ENCODE measurements at regions not wholly inside any gene's neighbourhood (a gene's known extent, or its start where the extent isn't known, plus 50 kb on each side); places are given as distances from the start of the nearest gene placed in this dataset.

DNA sequence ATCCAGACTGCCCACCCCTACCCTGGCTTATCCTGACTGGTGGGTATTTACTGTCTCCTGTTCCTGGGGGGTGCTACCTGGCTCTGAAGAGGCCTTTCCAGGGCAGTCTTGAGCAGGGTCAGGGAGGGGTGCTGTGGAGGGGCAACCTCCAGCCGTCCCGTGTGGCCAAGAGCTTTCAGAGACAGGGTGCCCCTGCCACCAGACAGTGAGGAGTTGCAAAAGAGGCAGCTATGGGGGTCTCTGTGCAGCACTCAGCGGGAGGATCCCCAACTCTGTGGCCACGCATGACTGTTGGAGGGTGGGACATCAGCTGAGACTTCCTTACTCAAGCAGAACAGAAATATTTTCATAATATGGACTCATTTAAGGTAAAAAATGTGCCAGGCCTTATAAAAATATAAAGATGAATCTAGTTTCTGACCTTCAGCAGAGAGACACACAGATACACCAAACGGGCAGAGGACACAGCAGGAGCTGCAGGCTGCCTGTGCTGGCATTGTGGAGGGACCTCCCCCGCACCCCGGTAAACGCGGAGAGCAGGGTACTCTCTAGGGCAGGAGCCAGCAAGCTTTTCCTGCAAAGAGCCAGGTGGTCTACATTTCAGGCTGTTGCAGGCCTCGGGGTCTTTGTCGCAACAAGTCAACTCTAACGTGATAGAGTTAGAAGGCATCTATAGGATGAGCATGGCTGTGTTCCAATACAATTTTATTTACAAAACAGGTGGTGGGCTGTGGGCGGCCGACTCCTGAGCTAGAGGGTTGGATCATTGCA, 252.6 kb downstream of the RHOU start:
- no peak for DNase-seq

DNA sequence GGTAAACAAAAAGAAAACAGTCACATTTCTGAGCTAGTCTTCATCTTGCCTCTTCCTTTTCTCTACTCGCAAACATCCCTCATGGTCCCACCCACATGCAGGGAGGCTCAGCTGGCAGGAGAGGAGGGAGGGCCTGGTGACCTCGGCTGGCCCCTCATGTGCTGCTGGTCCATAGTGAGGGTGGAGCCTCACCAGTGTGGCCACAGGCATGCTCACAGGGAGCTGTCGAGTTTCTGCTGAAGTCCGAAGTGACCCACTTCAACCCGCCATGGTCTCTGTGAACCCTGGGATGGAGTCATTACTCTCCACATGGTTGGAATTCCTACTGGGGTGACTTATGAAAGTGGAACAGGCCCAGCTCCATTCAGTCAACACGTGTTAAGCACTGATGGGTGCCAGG, 253.4 kb downstream of the RHOU start:
- peak in 2 of 56 donors; percentile 20 to 32 for DNase-seq

DNA sequence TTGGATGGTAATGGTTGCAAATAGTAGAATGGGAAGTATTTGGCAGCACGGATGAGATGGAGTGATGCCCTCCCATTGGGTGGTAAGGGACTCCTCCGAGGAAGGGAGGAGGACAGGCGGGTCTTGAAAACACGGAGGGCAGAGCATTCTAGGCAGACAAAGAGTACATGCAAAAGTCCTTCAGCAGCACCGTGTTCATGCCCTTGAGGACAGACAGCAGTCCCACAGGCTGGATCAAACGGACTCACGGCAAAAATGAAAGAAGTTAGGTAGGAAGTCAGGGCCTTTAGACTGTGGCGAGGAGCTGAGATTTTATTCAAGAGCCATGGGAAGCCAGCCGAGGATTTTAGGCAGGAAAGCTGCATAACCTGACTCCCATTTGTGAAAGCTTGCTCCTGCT, 253.9 kb downstream of the RHOU start:
- no peak for DNase-seq

DNA sequence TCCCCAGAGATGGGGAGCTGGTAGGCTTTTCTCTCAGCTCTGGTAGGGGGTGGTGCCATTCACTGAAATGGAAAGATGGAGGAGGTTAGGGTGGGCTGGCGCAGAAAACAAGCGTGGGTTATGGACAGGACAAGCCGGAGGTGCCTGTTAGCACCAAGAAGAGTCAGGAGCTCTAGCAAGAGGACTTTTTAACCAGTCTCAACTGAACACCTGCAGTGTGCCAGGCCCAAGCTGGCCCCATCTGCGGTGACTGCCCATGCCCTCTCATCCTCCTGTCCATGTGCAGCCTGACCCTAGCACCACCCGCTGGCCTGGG, 254.4 kb downstream of the RHOU start:
- no peak for DNase-seq

DNA sequence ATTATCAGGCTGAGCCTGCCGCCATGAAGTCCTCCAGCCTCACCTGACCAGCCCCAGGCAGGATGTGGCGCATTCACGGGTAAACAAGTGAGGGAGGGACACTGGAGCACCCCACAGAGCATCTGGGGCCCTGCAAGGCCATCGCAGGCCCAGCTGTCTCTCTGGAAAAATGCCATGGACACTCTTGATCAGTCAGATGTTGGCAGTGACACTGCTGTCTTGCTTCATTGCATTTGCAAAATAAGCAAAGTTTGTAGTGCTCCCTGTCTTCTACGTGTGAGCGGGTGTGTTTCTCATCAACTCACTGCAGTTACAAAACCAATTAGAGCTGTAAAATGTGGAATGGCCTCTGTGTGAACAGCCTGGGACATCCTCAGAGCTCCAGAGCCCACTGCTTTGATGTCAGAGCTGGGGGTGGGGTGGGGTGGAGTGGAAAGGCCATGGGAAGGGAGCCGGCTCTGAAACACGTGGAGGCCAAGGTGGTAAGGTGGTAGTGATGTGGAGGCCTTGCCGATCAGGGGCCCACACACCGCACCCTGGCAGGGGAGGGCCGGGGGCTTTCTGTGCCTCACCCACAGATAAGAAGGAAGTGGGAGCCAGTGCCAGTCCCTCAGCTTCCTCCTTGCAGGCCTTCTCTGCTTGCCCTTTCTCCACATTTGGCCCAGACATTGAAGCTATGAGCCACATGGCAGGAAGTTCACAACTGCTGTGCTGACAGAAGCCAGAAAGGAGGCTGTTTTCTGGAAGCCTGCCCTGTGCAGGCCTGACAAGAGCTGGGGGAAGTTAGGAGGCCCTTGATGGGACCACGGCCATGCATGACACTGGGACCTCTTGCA, 254.9 kb downstream of the RHOU start:
- peak in 41 of 56 donors; percentile 18 to 73 (median 47) for DNase-seq

DNA sequence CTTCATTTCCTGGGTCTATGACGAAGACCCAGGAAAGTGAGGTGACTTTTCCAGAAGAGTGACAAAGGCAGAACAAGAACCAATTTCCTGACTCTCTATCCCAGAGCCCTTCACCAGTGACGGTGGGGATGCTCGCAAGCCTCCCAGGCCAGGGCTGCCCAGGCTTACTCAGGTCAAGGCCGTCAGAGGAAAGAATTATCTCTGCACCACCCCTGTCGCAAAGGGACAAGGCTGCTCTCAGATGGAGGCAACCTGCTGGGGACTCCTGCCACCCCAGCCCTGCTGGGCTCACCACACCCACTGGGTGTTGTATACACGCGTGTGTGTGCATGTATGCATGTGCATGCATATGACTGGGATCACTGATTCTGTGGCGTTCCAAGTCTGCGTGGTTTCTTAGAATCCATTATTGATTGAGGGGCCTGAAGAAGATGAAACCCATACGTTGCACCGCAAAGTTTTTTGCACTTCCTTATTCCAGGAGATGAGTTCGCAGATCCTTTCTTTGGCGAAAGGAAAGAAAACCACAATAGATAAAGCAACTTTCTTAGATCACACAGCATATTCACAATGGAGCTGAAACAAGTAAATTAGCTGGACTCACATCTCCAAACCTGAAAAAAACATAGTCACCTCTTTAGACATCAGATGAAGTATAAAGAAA, 255.8 kb downstream of the RHOU start:
- no peak for DNase-seq

DNA sequence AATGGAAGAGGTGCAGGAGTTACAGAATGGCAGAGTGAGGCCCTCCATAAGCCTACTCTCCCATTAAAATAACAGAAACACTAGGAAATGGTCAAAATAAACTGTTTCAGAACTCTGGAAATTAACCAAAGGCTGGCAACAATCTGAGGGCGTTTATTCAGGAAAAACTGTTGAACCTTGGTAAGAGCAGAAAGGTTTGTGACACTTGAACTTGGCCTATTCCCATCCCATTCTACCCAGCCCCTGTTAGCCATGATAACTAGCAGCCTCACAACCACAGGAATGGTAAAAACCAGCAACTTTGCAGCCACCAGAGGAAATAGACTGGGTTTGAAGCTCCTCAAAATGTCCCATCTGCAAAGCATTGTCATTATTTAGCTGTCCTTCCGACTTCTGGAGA, 256.8 kb downstream of the RHOU start:
- no peak for DNase-seq

DNA sequence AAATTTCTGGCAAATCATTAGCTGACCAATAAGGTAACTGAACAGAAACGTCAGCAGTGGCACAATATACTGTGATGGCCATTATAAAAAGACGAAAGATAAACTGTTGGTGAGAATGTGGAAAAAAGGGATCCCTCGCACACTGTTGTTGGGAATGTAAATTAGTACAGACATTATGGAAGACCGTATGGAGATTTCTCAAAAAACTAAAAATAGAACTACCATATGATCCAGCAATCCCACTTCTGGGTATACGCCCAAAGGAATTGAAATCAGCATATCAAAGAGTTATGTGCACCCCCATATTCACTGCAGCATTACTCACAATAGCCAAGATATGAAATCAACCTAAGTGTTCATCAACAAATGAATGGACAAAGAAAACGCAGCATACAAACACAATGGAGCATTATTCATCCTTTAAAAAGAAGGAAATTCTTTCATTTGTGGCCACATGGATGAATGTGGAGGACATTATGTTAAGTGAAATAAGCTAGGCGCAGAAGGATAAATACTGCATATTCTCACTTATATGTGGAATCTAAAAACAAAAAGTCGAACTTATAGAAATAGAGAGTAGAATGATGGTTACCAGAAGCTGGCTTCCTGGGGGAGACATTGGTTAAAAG, 257.7 kb downstream of the RHOU start:
- no peak for DNase-seq

DNA sequence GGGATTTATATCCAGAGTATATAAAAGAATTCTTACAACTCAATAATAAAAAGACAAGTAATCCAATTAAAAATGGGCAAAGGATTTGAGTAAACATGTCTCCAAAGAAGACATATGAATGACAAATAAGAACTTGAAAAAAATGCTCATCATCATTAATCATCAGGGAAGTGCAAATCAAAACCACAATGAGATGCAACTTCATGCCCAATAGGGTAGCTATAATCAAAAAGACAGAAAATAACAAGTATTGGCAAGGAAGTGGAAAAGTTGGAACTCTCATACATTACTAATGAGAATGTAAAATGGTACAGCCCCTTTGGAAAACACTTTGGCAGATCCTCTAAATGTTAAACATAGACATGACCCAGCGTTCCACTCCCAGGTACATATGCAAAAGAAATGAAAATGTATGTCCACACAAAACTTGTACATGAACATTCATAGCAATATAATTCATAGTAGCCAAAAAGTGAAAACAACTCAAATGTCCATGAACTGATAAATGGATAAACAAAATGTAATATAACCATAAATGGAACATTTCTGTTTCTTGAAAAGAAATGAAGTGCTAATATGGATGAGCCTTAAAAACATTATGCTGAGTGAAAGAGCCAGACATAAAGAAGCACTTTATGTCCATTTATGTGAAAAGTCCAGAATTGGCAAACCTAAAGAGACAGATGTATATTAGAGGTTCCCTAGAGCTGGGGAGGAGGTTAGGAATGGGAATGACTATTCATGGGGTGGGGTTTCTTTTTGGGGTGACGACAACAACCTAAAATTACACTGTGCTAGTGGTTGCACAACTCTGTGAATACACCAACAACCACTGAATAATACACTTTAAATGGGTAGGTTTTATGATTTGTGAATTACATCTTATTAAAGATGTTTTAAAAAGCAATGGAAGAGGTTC, 259.7 kb downstream of the RHOU start:
- DNase-seq, result no peak

DNA sequence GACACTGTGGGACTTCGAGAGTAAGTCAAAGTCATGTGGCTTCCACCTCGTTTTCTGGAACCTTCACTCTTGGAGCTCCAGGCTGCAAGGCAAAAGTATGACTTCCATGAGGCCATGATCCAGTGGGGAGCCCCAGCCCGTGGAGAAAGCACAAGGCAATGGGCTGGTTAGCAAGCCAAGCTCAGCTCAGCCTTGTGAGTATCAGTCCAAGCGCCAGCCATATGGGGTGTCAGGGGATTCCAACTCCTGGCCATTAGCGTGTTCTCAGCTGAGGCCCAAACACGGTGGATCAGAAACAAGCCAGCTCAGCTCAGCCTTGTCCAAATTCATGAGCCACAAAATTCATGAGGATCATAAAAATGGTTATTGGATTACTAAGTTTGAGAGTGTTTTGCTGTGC, 261.0 kb downstream of the RHOU start:
- DNase-seq, result no peak

DNA sequence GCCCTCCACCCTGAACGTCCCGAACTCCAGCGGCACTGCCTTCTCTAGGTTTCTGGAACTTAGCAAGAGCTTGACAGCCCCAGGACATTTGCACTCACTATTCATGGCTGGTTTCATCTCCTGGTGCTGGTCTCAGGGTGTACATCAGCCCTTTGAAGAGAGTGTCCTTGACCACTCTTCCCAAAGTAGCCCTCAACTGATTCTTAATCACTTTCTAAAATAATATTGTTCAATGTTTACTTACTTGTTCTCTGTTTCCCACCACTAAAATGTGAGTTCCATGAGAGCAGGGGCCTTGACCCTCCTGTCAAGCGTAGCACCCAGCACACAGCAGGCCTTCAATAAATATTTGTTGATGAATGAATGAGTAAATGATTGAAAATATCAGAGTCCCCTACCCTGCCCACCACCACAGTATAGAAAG, 262.5 kb downstream of the RHOU start:
- DNase-seq, result no peak

DNA sequence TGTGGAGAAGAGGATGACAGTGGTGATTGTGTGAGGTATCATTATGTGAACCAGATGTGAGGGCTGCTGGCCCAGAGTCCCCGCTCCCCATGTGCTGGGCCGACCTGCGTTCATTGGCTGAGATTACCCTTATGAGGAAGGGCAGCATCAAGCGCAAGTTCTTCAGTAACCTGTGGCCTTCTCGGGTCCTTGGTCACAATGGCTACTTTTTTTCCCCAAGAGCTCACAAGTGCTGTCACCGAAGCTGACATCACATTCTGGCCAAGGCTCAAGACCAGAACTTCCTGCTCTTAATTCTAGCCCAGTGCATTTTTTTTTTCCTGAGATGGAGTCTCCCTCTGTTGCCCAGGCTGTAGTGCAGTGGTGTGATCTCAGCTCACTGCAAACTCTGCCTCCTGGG, 262.9 kb downstream of the RHOU start:
- DNase-seq, result no peak

DNA sequence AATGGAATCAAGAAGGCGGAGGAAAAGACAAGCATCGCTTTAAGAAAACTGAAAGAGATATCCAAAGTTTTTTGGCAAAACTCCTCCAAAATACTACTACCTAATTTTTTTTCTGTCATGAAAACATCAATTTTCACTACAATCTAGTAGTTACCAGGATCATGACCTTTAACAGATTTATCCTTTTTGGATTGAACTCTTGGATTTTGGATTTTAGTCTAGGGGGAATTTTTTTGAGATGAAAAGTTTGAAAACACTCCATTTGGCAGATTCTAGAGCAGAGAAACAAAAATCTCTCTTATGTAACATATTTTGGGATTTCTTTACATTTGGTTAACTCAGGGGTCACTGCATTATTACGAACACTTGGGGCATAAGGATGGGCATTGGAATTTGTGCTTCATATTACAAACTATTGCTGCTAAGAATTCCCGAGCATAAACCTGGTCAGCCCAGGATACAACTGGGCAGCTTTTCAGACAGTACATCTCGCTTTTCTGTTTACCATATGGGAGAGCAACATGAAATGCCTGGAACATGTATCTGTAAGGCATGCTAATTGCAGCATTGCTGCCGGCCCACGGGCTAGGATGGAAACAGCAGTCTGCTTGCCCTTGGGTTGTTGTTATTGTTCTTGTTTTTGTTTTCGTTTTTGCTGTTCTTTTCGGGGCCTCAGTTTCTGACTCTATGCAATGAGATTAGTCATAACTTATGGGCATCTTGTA, 264.3 kb downstream of the RHOU start:
- no peak for DNase-seq

DNA sequence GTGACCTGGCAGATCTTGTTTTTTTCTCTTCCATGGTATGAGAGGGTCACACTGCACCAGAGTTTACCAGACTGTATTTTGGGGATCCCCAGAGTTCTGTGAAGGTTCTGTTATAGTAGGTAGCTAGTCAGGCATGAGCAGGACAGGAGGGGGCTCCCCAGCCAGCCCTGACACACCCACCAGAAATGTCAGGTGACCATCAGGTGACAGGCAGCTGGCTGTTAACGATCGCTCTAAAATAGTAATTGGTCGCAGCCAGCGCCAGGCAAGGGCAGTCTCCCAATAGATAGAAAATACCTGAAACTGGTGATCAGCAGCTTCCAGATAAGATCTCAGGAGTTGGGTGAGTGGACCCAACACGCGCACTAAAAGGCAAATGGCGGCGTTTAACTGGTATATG, 264.9 kb downstream of the RHOU start:
- no peak for DNase-seq

DNA sequence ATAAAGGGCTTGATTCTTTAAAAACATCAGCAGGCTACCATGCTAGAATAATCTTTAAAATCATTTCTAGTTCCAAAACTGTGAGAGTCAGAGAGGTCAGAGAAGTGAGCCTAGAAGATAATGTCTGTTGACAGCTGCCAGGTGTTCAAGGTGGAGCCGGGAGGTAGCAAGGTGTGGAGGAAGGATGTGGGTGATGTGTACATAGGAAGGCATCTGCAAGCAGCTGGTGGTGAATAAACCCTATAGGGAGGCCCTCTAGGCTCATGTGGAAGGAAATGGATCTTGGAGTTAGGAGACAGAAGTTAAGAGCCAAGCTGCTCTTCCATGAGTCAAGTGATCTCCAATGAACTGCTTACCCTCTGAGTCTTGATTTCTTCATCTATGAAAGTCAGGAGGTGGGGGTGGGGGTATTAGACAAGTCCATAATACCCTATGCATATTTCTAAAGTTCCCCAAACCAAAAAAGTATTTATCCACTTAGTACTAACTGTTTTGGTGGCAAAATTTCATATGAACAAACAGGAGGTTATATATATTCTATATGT, 266.3 kb downstream of the RHOU start:
- DNase-seq, result no peak

DNA sequence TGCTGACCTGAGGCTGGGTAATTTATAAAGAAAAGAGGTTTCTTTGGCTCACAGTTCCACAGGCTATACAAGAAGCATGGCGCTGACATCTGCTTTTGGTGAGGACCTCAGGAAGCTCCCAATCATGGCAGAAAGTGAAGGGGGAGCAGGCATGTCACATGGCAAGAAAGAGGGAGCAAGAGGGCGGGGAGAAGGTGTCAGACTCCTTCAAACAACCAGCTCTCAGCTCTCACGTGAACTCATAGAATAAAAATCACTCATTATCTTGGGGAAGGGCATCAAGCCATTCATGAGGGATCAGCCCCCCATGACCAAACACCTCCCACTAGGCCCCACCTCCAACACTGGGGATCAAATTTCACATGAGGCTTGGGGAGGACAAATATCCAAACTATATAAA, 266.8 kb downstream of the RHOU start:
- DNase-seq, result no peak

DNA sequence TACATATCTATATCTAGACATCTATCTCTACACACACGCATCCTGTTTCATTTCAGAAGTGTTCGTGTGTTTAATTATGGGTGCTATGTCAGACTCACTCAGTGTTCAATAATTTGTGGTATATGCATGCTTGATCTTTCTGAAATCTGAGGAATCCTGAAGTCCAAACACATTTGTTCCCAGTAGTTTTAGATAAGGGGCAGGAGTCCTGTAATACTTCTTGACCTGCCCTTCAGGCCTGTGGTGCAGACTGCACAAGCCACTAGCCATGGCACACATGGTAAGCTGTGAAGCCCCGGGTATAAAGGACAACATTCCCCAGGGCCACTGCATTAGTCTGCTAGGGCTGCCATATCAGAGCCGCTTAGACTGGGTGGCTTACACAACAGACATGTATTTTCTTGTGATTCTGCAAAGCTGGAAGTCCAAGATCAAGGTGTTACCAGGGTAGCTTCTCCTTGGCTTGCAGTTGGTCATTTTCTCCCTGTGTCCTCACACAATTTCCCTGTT, 267.2 kb downstream of the RHOU start:
- no peak for DNase-seq

DNA sequence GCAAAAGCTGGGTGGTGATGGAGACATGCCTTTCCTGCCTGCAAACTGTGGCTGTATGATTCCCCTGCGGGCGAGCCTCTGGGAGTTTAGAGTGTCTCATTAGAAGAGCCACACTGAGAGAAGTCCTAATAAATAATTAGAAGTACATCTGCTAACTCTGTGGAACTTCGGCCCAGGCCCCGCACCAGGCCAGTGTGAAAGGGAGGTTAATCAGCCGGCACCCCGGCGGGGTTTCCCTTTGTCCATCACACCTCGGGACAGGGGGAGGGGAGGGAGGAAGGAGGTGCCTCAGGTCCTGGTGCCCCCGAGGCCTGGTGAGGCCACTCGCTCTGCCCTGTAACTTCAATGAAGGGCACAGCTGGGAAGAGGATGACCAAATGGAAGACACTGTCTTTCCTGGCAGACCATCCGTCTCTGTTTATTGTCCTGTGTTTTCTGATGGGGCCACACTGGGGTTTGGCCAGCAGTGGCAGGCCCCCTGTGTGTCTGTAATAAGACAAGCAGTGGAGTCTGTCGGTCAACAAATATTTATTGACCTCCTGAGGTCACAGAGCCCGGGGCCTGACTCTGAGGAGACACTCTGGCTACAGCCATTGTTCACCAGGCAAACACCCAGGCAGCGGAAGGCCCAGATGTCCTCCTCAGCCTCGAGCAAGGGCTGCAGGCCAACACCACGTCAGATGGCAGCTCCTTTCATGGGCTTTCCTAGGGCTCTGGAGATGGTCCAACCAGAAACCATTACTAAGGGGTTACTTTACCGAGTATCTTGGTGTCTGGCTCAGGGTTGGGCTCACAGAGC, 267.5 kb upstream of the RAB4A start:
- peak in 54 of 56 donors; percentile 55 to 97 (median 88) for DNase-seq
